Adrenal gland (tissue), 5 donors: ENCODE measurements at regions not wholly inside any gene's neighbourhood (a gene's known extent, or its start where the extent isn't known, plus 50 kb on each side); places are given as distances from the start of the nearest gene placed in this dataset.

ENCODE experiments used
- CTCF ChIP-seq, 6 experiments: fragments of 450-650 bp in 4 of 6; fragments of 200-600 bp in 2 of 6; sonication (generic) in 1 of 6; IDR thresholded peaks; 1 replicate in 5 of 6; 2 replicates in 1 of 6; pipeline versions ENCODE4 v1.5.1 to v1.8.0; 2016 to 2021; ENCODE audit warnings: antibody characterized with exemption in 6 of 6, mild to moderate bottlenecking in 2 of 6, moderate library complexity in 1 of 6
- POLR2A ChIP-seq, 2 donors: fragments of 450-650 bp; IDR thresholded peaks; one replicate each; pipeline ENCODE4 v1.6.1; 2017; ENCODE audit warnings: antibody characterized with exemption in 2 of 2, mild to moderate bottlenecking in 2 of 2, moderate library complexity in 1 of 2
- donor health status: DM: no; HTN: no; CAD: no.

- no peak for TF ChIP-seq CTCF (IDR thresholded peaks at IDR 0.05)
- no peak for TF ChIP-seq POLR2A (IDR thresholded peaks at IDR 0.05)
Measured at GRCh38 chr1:105442901-105443300, 1613.6 kb upstream of the PRMT6 start.
